ENCODE measurements at regions not wholly inside any gene's neighbourhood (a gene's known extent, or its start where the extent isn't known, plus 50 kb on each side); places are given as distances from the start of the nearest gene placed in this dataset.

- DNase-seq, result no peak
- 32 to 38% methylated on average over 3 of the region's 3 CpGs for WGBS, 2 experiments (ENCODE audit: low coverage in 1 of 2, low lambda C conversion rate in 2 of 2, missing lambda C conversion rate in 2 of 2)
- no peak overlapping the region for H2AFZ ChIP-seq
- no peaks in the 10 kb centered on the region for H3K36me3 ChIP-seq (ENCODE audit: low read depth)
- H3K9ac ChIP-seq, result no peak overlapping the region
- H3K27ac ChIP-seq, result no peak overlapping the region
- no peaks in the 10 kb centered on the region for H3K79me2 ChIP-seq (ENCODE audit: insufficient read depth)
- H3F3A ChIP-seq (ENCODE audit: insufficient read depth), result no peaks in the 10 kb centered on the region
- no peaks in the 10 kb centered on the region for H3K4me1 ChIP-seq (ENCODE audit: insufficient read depth)
- peaks cover 17% of the 10 kb centered on the region for H3K27me3 ChIP-seq (replicated peaks; ENCODE audit: insufficient read depth)
- H3K9me2 ChIP-seq (ENCODE audit: insufficient read depth), result no peaks in the 10 kb centered on the region
- in situ Hi-C loops (cut with MboI), result no loop called here
- H3K9me3 ChIP-seq (ENCODE audit: low read depth), result no peaks in the 10 kb centered on the region
- no peaks in the 10 kb centered on the region for H4K20me1 ChIP-seq (ENCODE audit: insufficient read depth)
- TF ChIP-seq EZH2 (IDR thresholded peaks at IDR 0.05; ENCODE audit: insufficient read depth, poor library complexity, severe bottlenecking), result no peak
- no peak for TF ChIP-seq EZH2phosphoT487 (IDR thresholded peaks at IDR 0.05; ENCODE audit: insufficient read depth, low read depth)
- H3K4me2 ChIP-seq (ENCODE audit: unreplicated experiment), result no peak overlapping the region
- H3K4me3 ChIP-seq, result no peak overlapping the region
These were observed 353.1 kb downstream of the MAFB start for GRCh38 chr20:40335901-40336351.

GRCh38 chr20:40335437-40335836 lies 353.6 kb downstream of the MAFB start:
- TF ChIP-seq EZH2 (IDR thresholded peaks at IDR 0.05; ENCODE audit: insufficient read depth, poor library complexity, severe bottlenecking) (no peak), EZH2phosphoT487 (IDR thresholded peaks at IDR 0.05; ENCODE audit: insufficient read depth, low read depth) (no peak)
- Histone ChIP-seq H3K27me3 (replicated peaks; ENCODE audit: insufficient read depth) (peaks cover 17% of the 10 kb centered on the region), H3K4me3 (no peak overlapping the region), H2AFZ (no peak overlapping the region), H3K9me2 (ENCODE audit: insufficient read depth) (no peaks in the 10 kb centered on the region), H3K9ac (no peak overlapping the region), H3K27ac (no peak overlapping the region), H3K79me2 (ENCODE audit: insufficient read depth) (no peaks in the 10 kb centered on the region), H3F3A (ENCODE audit: insufficient read depth) (no peaks in the 10 kb centered on the region), H3K36me3 (ENCODE audit: low read depth) (no peaks in the 10 kb centered on the region), H4K20me1 (ENCODE audit: insufficient read depth) (no peaks in the 10 kb centered on the region), H3K9me3 (ENCODE audit: low read depth) (no peaks in the 10 kb centered on the region), H3K4me2 (ENCODE audit: unreplicated experiment) (no peak overlapping the region), H3K4me1 (ENCODE audit: insufficient read depth) (no peaks in the 10 kb centered on the region)
- in situ Hi-C loops (cut with MboI), result no loop called here
- 55 to 56% methylated on average over 6 of the region's 6 CpGs for WGBS, 2 experiments (ENCODE audit: low coverage in 1 of 2, low lambda C conversion rate in 2 of 2, missing lambda C conversion rate in 2 of 2)
- no peak for DNase-seq

GRCh38 chr20:40333591-40333990 lies 355.4 kb downstream of the MAFB start:
- H3K9me3 ChIP-seq (ENCODE audit: low read depth), result no peaks in the 10 kb centered on the region
- no peaks in the 10 kb centered on the region for H3K4me1 ChIP-seq (ENCODE audit: insufficient read depth)
- no peak overlapping the region for H3K4me3 ChIP-seq
- H3K79me2 ChIP-seq (ENCODE audit: insufficient read depth), result no peaks in the 10 kb centered on the region
- H3F3A ChIP-seq (ENCODE audit: insufficient read depth), result no peaks in the 10 kb centered on the region
- no peak overlapping the region for H3K9ac ChIP-seq
- H2AFZ ChIP-seq, result no peak overlapping the region
- WGBS, 2 experiments (ENCODE audit: low coverage in 1 of 2, low lambda C conversion rate in 2 of 2, missing lambda C conversion rate in 2 of 2), result 49 to 52% methylated on average over 2 of the region's 2 CpGs
- no peak overlapping the region for H3K27ac ChIP-seq
- no peaks in the 10 kb centered on the region for H3K36me3 ChIP-seq (ENCODE audit: low read depth)
- no peak for TF ChIP-seq EZH2phosphoT487 (IDR thresholded peaks at IDR 0.05; ENCODE audit: insufficient read depth, low read depth)
- TF ChIP-seq EZH2 (IDR thresholded peaks at IDR 0.05; ENCODE audit: insufficient read depth, poor library complexity, severe bottlenecking), result no peak
- no peaks in the 10 kb centered on the region for H4K20me1 ChIP-seq (ENCODE audit: insufficient read depth)
- peaks cover 17% of the 10 kb centered on the region for H3K27me3 ChIP-seq (replicated peaks; ENCODE audit: insufficient read depth)
- H3K9me2 ChIP-seq (ENCODE audit: insufficient read depth), result no peaks in the 10 kb centered on the region
- no peak for DNase-seq
- no peak overlapping the region for H3K4me2 ChIP-seq (ENCODE audit: unreplicated experiment)
- in situ Hi-C loops (cut with MboI), result no loop called here

- Histone ChIP-seq H4K20me1 (ENCODE audit: insufficient read depth) (no peaks in the 10 kb centered on the region), H3K9me3 (ENCODE audit: low read depth) (no peaks in the 10 kb centered on the region), H3K27ac (no peak overlapping the region), H3K4me2 (ENCODE audit: unreplicated experiment) (no peak overlapping the region), H2AFZ (no peak overlapping the region), H3K9ac (no peak overlapping the region), H3K36me3 (ENCODE audit: low read depth) (no peaks in the 10 kb centered on the region), H3F3A (ENCODE audit: insufficient read depth) (no peaks in the 10 kb centered on the region), H3K4me1 (ENCODE audit: insufficient read depth) (no peaks in the 10 kb centered on the region), H3K79me2 (ENCODE audit: insufficient read depth) (no peaks in the 10 kb centered on the region), H3K27me3 (replicated peaks; ENCODE audit: insufficient read depth) (peaks cover 12% of the 10 kb centered on the region), H3K4me3 (no peak overlapping the region), H3K9me2 (ENCODE audit: insufficient read depth) (no peaks in the 10 kb centered on the region)
- no peak for DNase-seq
- TF ChIP-seq EZH2 (IDR thresholded peaks at IDR 0.05; ENCODE audit: insufficient read depth, poor library complexity, severe bottlenecking), result no peak
- no peak for TF ChIP-seq EZH2phosphoT487 (IDR thresholded peaks at IDR 0.05; ENCODE audit: insufficient read depth, low read depth)
- in situ Hi-C loops (cut with MboI), result no loop called here
- WGBS, 2 experiments (ENCODE audit: low coverage in 1 of 2, low lambda C conversion rate in 2 of 2, missing lambda C conversion rate in 2 of 2), result 21 to 23% methylated on average over 9 of the region's 9 CpGs
These were observed 357.1 kb downstream of the MAFB start for GRCh38 chr20:40331807-40332560.
